Stomach (tissue), 8 donors: ENCODE measurements at regions not wholly inside any gene's neighbourhood (a gene's known extent, or its start where the extent isn't known, plus 50 kb on each side); places are given as distances from the start of the nearest gene placed in this dataset.

Experiments
- DNase-seq, 2 donors: peaks; one replicate each; pipeline versions ENCODE4 v3.0.0 to v3.0.0-alpha.2; 2013 to 2019
- H3K27ac ChIP-seq, 5 donors: fragments of 200-600 bp in 4 of 5; sonication (generic) in 4 of 5; one replicate each; pipeline ENCODE4 v1.5.1; 2013 to 2019; ENCODE audit warnings: mild to moderate bottlenecking in 1 of 5, moderate library complexity in 1 of 5
- H3K27me3 ChIP-seq, 3 donors: fragments of 200-600 bp; sonication (generic); one replicate each; pipeline ENCODE4 v1.5.1; 2017 to 2019; ENCODE audit warnings: mixed run types in 1 of 3
- H3K36me3 ChIP-seq, 4 donors: fragments of 200-600 bp; sonication (generic); 1 replicate in 3 of 4; 2 replicates in 1 of 4; pipeline ENCODE4 v1.5.1; 2016 to 2019
- H3K4me1 ChIP-seq, 4 donors: fragments of 200-600 bp; sonication (generic); one replicate each; pipeline ENCODE4 v1.5.1; 2016 to 2019
- H3K4me3 ChIP-seq, 4 donors: fragments of 200-600 bp; sonication (generic) in 3 of 4; one replicate each; pipeline ENCODE4 v1.5.1; 2016 to 2019; ENCODE audit warnings: mild to moderate bottlenecking in 1 of 4
- H3K9me3 ChIP-seq, 4 donors: fragments of 200-600 bp; sonication (generic); one replicate each; pipeline ENCODE4 v1.5.1; 2016 to 2019
- EP300 ChIP-seq: sonication (generic); formaldehyde crosslinking; IDR thresholded peaks from one replicate; pipeline ENCODE4 v1.6.1; 2017; ENCODE audit warnings: antibody characterized with exemption
- POLR2A ChIP-seq, 4 donors: fragments of 450-650 bp; IDR thresholded peaks; one replicate each; pipeline ENCODE4 v1.6.1; 2016; ENCODE audit warnings: antibody characterized with exemption in 4 of 4, control low read depth in 2 of 4, mild to moderate bottlenecking in 1 of 4, moderate library complexity in 1 of 4
- POLR2AphosphoS5 ChIP-seq, 3 donors: sonication (generic); formaldehyde crosslinking; IDR thresholded peaks; one replicate each; pipeline ENCODE4 v1.6.1; 2016; ENCODE audit warnings: antibody characterized with exemption in 3 of 3
- WGBS, 5 donors: extraction: QIAGEN DNeasy Blood & Tissue Kit in 3 of 5; methylation state at CpG; one replicate each; pipeline versions ENCODE4 v1.1.5 to v1.1.7; 2013 to 2018; 5-methylcytosine and 5-hydroxymethylcytosine counted together
- intact Hi-C: fragments of 100-400 bp; cut with DNase I; formaldehyde crosslinking; loops from one replicate; pipeline ENCODE4 v1.15.1; 2023; ENCODE audit warnings: low total_unique reads
- TF ChIP-seq, protein P1 (sequence below), 7 experiments: fragments of 450-650 bp in 4 of 7; fragments of 200-600 bp in 3 of 7; sonication (generic) in 3 of 7; IDR thresholded peaks; one replicate each; pipeline ENCODE4 v1.5.1; 2016 to 2019; ENCODE audit warnings: antibody characterized with exemption in 7 of 7, control low read depth in 2 of 7, mild to moderate bottlenecking in 1 of 7
- donor health status: healthy with polysubstance abuse.
- donor health status: Bipolar disorder and iron deficiency.
- donor health status: healthy.

DNA sequence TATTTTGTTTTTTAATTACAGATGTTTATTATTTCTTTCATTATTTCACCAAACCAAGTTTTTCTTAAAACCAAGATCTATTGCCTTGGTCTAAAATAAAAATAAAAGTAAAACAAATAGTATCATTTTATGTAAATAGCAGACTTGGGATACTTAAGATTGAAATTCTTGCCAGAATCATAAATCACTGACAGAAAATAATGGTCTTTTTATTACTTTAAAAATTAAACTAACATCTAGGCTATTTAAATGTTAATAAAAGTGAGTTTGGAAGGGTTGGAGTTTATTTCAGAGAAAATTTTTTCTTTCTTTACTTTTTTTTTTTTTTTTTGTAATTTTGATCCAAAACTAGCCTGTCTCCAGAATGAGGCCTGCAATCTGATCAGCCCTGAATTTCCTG, 568.0 kb upstream of the IGFBP3 start:
- no peak for DNase-seq
- intact Hi-C loops, result no loop called here

DNA sequence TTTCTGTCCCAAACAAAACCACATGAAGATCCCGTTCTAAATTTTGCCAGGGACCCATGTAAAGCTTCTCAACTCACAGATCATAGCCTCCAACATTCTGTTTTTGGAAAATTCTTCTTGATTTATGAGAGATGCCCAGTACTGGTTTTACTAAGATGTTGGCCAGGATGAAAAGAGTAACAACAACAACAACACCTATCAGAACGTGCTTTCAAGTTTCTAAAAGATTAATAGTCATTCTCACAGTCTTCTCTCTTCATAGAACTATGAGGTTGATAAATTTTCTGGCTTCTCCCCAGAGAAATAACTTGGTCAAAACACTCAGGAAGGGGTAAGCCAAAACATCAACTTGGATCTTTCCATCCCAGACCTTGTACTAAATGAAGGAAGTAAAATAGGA, 567.5 kb upstream of the IGFBP3 start:
- no peak overlapping the region for H3K4me3 ChIP-seq
- TF ChIP-seq POLR2A (IDR thresholded peaks at IDR 0.05), result no peak
- TF ChIP-seq POLR2AphosphoS5 (IDR thresholded peaks at IDR 0.05), result no peak
- TF ChIP-seq EP300, result no peak
- TF ChIP-seq, protein P1, sequence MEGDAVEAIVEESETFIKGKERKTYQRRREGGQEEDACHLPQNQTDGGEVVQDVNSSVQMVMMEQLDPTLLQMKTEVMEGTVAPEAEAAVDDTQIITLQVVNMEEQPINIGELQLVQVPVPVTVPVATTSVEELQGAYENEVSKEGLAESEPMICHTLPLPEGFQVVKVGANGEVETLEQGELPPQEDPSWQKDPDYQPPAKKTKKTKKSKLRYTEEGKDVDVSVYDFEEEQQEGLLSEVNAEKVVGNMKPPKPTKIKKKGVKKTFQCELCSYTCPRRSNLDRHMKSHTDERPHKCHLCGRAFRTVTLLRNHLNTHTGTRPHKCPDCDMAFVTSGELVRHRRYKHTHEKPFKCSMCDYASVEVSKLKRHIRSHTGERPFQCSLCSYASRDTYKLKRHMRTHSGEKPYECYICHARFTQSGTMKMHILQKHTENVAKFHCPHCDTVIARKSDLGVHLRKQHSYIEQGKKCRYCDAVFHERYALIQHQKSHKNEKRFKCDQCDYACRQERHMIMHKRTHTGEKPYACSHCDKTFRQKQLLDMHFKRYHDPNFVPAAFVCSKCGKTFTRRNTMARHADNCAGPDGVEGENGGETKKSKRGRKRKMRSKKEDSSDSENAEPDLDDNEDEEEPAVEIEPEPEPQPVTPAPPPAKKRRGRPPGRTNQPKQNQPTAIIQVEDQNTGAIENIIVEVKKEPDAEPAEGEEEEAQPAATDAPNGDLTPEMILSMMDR (IDR thresholded peaks at IDR 0.05), result no peak
- intact Hi-C loops, result no loop called here
- H3K9me3 ChIP-seq, result no peaks in the 10 kb centered on the region
- 22 to 56% (median 45%) methylated on average over 2 of the region's 2 CpGs for WGBS, 5 donors
- no peak for DNase-seq
- H3K36me3 ChIP-seq, result no peaks in the 10 kb centered on the region
- no peaks in the 10 kb centered on the region for H3K27me3 ChIP-seq
- H3K4me1 ChIP-seq, result no peaks in the 10 kb centered on the region
- H3K27ac ChIP-seq, result no peak overlapping the region

More for the DNA sequence above, 568.0 kb upstream of the IGFBP3 start:
- no peak overlapping the region for H3K27ac ChIP-seq
- H3K9me3 ChIP-seq, result no peaks in the 10 kb centered on the region
- H3K36me3 ChIP-seq, result no peaks in the 10 kb centered on the region
- no peaks in the 10 kb centered on the region for H3K4me1 ChIP-seq
- no peaks in the 10 kb centered on the region for H3K27me3 ChIP-seq
- H3K4me3 ChIP-seq, result no peak overlapping the region
- TF ChIP-seq POLR2AphosphoS5 (IDR thresholded peaks at IDR 0.05), result no peak
- TF ChIP-seq, protein P1 (IDR thresholded peaks at IDR 0.05), result no peak
- no peak for TF ChIP-seq POLR2A (IDR thresholded peaks at IDR 0.05)
- TF ChIP-seq EP300, result no peak

DNA sequence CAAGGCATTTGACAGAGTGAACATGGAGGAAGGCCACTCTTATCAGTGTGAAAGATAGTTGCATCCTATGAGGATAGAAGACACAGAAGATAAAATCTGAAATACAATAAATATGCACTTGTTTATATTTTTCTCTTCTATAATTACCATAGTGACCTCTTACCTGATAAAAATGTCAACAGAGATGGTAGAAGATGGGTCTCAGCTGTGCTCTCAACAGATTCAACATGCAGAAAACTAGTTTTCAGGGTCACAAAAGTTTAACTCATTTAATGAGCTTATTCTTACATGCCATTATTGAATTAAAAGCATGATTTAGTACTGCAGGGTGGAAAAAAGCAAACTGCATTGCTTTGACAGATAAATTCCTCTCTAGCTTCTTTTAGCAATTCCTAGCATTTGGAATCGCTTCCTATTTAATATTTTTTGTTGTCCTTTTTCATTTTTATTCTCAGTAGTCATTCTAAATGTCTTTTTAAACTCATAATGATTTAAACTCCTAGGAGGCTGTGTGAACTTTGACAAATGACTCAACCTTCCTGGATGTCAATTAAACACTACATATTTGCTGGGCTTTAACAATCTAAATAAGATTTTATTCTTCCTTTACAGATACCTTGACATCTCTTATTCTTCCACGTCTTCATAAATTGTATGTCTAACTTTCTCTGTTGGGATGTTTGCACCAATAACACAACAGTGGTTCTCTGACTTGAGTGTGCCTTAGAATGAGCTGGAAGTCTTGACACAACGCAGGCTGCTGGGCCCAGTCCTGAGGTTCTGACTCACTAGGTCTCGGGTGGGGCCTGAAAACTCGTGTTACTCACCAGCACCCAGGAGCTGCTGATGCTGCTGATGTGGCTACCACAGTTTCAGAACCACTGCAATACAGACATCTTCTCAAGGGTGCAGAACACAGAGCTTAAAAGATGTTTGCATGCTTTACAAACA, 565.5 kb upstream of the IGFBP3 start:
- 50 to 70% (median 61%) methylated on average over 5 of the region's 5 CpGs for WGBS, 5 donors
- TF ChIP-seq, protein P1 (IDR thresholded peaks at IDR 0.05), result no peak
- TF ChIP-seq EP300 (no peak), POLR2A (IDR thresholded peaks at IDR 0.05) (no peak), POLR2AphosphoS5 (IDR thresholded peaks at IDR 0.05) (no peak)
- H3K9me3 ChIP-seq, result no peaks in the 10 kb centered on the region
- no peak for DNase-seq
- no peaks in the 10 kb centered on the region for H3K27me3 ChIP-seq
- H3K4me3 ChIP-seq, result no peak overlapping the region
- no peaks in the 10 kb centered on the region for H3K4me1 ChIP-seq
- no peaks in the 10 kb centered on the region for H3K36me3 ChIP-seq
- H3K27ac ChIP-seq, result no peak overlapping the region
- intact Hi-C loops, result no loop called here

DNA sequence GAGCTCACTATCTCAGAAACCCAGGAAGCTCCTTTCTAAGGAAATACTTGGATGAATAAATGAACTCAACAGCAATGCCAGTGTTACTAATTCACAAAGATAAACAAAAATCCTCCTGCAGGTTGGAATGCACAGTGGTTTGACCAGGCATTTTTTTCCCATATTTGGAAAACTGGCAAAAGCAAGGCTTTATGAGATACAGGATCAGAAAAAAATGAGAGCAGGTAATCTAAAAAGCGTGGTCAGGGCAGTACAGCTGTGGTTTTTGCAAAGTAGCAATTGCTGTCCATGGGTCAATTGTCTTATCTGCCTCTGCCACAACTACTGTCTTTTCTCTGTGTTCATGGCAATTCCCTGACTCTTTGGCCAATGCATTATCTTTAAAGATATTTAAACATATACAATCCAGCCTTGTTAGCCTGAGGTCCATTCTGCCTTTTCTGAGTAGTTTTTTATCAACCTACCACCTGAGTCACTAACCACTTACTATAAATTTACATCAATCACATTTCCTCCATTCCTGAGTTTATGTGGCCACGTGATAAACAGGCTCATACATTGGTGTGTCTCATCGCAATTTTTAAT, 564.5 kb upstream of the IGFBP3 start:
- Histone ChIP-seq H3K4me3 (no peak overlapping the region), H3K36me3 (no peaks in the 10 kb centered on the region), H3K27ac (no peak overlapping the region), H3K4me1 (no peaks in the 10 kb centered on the region), H3K9me3 (no peaks in the 10 kb centered on the region), H3K27me3 (no peaks in the 10 kb centered on the region)
- DNase-seq, result no peak
- intact Hi-C loops, result no loop called here
- TF ChIP-seq, protein P1 (IDR thresholded peaks at IDR 0.05), result no peak
- no peak for TF ChIP-seq POLR2A (IDR thresholded peaks at IDR 0.05)
- TF ChIP-seq POLR2AphosphoS5 (IDR thresholded peaks at IDR 0.05), result no peak
- TF ChIP-seq EP300, result no peak
- WGBS, 5 donors, result 52 to 66% (median 62%) methylated on average over 3 of the region's 3 CpGs
